ENCODE measurements at regions not wholly inside any gene's neighbourhood (a gene's known extent, or its start where the extent isn't known, plus 50 kb on each side); places are given as distances from the start of the nearest gene placed in this dataset.

GRCh38 chr5:52497133-52497693, 290.5 kb upstream of the ITGA1 start:
- no peak for DNase-seq (ENCODE audit: low read depth in 1 of 2, low spot score in 1 of 2)

GRCh38 chr5:52498607-52499006, 289.1 kb upstream of the ITGA1 start:
- DNase-seq (ENCODE audit: low read depth in 1 of 2, low spot score in 1 of 2) = no peak

- DNase-seq (ENCODE audit: low read depth in 1 of 2, low spot score in 1 of 2) = no peak
These were observed 285.2 kb upstream of the ITGA1 start for GRCh38 chr5:52502460-52502999.

GRCh38 chr5:52504584-52505240, 283.0 kb upstream of the ITGA1 start:
- no peak for DNase-seq (ENCODE audit: low read depth in 1 of 2, low spot score in 1 of 2)

- no peak for DNase-seq (ENCODE audit: low read depth in 1 of 2, low spot score in 1 of 2)
These were observed 270.0 kb upstream of the ITGA1 start for GRCh38 chr5:52517667-52518066.

GRCh38 chr5:52520171-52520570, 267.5 kb upstream of the ITGA1 start:
- no peak for DNase-seq (ENCODE audit: low read depth in 1 of 2, low spot score in 1 of 2)

GRCh38 chr5:52521236-52521635, 266.5 kb upstream of the ITGA1 start:
- no peak for DNase-seq (ENCODE audit: low read depth in 1 of 2, low spot score in 1 of 2)

GRCh38 chr5:52523701-52524100, 264.0 kb upstream of the ITGA1 start:
- no peak for DNase-seq (ENCODE audit: low read depth in 1 of 2, low spot score in 1 of 2)

GRCh38 chr5:52531105-52531504, 256.6 kb upstream of the ITGA1 start:
- no peak for DNase-seq (ENCODE audit: low read depth in 1 of 2, low spot score in 1 of 2)

- no peak for DNase-seq (ENCODE audit: low read depth in 1 of 2, low spot score in 1 of 2)
These were observed 244.1 kb upstream of the ITGA1 start for GRCh38 chr5:52543594-52543993.

- no peak for DNase-seq (ENCODE audit: low read depth in 1 of 2, low spot score in 1 of 2)
These were observed 243.0 kb upstream of the ITGA1 start for GRCh38 chr5:52544738-52545137.

- no peak for DNase-seq (ENCODE audit: low read depth in 1 of 2, low spot score in 1 of 2)
These were observed 233.4 kb upstream of the ITGA1 start for GRCh38 chr5:52554293-52554692.

GRCh38 chr5:52560366-52560765, 227.3 kb upstream of the ITGA1 start:
- no peak for DNase-seq (ENCODE audit: low read depth in 1 of 2, low spot score in 1 of 2)

- DNase-seq (ENCODE audit: low read depth in 1 of 2, low spot score in 1 of 2) = no peak
These were observed 225.2 kb upstream of the ITGA1 start for GRCh38 chr5:52562473-52562872.

GRCh38 chr5:52564587-52564986, 223.1 kb upstream of the ITGA1 start:
- no peak for DNase-seq (ENCODE audit: low read depth in 1 of 2, low spot score in 1 of 2)

GRCh38 chr5:52577546-52577945, 210.2 kb upstream of the ITGA1 start:
- DNase-seq (ENCODE audit: low read depth in 1 of 2, low spot score in 1 of 2) = no peak

GRCh38 chr5:52579391-52579790, 208.3 kb upstream of the ITGA1 start:
- no peak for DNase-seq (ENCODE audit: low read depth in 1 of 2, low spot score in 1 of 2)

GRCh38 chr5:52580921-52581320, 206.8 kb upstream of the ITGA1 start:
- DNase-seq (ENCODE audit: low read depth in 1 of 2, low spot score in 1 of 2) = no peak

- no peak for DNase-seq (ENCODE audit: low read depth in 1 of 2, low spot score in 1 of 2)
These were observed 205.4 kb upstream of the ITGA1 start for GRCh38 chr5:52582313-52582712.

- no peak for DNase-seq (ENCODE audit: low read depth in 1 of 2, low spot score in 1 of 2)
These were observed 200.6 kb upstream of the ITGA1 start for GRCh38 chr5:52587131-52587530.

- no peak for DNase-seq (ENCODE audit: low read depth in 1 of 2, low spot score in 1 of 2)
These were observed 190.1 kb upstream of the ITGA1 start for GRCh38 chr5:52597625-52598024.

- DNase-seq (ENCODE audit: low read depth in 1 of 2, low spot score in 1 of 2) = no peak
These were observed 188.7 kb upstream of the ITGA1 start for GRCh38 chr5:52598968-52599367.
